WTC11 (cell line): ENCODE measurements at regions not wholly inside any gene's neighbourhood (a gene's known extent, or its start where the extent isn't known, plus 50 kb on each side); places are given as distances from the start of the nearest gene placed in this dataset.

Experiments
- NR3C1 ChIP-seq: sonication (generic); formaldehyde crosslinking; conservative IDR thresholded peaks from 2 replicates; pipeline ENCODE4 v1.8.1; 2023; ENCODE audit warnings: low read depth, mild to moderate bottlenecking, missing genetic modification reagents
- ZNF281 ChIP-seq: sonication (generic); formaldehyde crosslinking; IDR thresholded peaks from 2 replicates; pipeline ENCODE4 v1.8.0; 2023; ENCODE audit warnings: mild to moderate bottlenecking, missing genetic modification reagents
- ZNF317 ChIP-seq: sonication (generic); formaldehyde crosslinking; IDR thresholded peaks from 2 replicates; pipeline ENCODE4 v1.8.1; 2023; ENCODE audit warnings: low read depth, mild to moderate bottlenecking, moderate library complexity, missing genetic modification reagents, borderline replicate concordance

- TF ChIP-seq ZNF281 (CRISPR knock-in tag): no peak
- no peak for TF ChIP-seq ZNF317
- no peak for TF ChIP-seq NR3C1 (CRISPR knock-in tag)
These were observed 251.4 kb upstream of the CTBP2 start for GRCh38 chr10:125411724-125412123.
